OCI-LY3 (cell line): ENCODE measurements at regions not wholly inside any gene's neighbourhood (a gene's known extent, or its start where the extent isn't known, plus 50 kb on each side); places are given as distances from the start of the nearest gene placed in this dataset.

Experiments used
- H2AFZ ChIP-seq: fragments of 200-600, 300-600 bp; shearing (Covaris generic); 2 replicates; pipeline ENCODE4 v1.6.0; 2014; ENCODE audit warnings: antibody characterized with exemption, low read depth, low read length
- H3K27ac ChIP-seq: fragments of 200-600, 300-600 bp; sonication (generic); 2 replicates; pipeline ENCODE4 v1.5.1; 2014; ENCODE audit warnings: mild to moderate bottlenecking, low read length, moderate library complexity, mixed read lengths
- H3K27me3 ChIP-seq: fragments of 200-600, 300-600 bp; sonication (generic); 2 replicates; pipeline ENCODE4 v1.6.1; 2014; ENCODE audit warnings: low read depth, low read length, mixed read lengths
- H3K36me3 ChIP-seq: fragments of 200-600, 300-600 bp; sonication (generic); replicated peaks from 2 replicates; pipeline ENCODE3; 2014; ENCODE audit warnings: low read depth, low read length, mixed read lengths
- H3K4me1 ChIP-seq: fragments of 300-600, 200-600 bp; sonication (generic); 2 replicates; pipeline ENCODE4 v1.6.1; 2014; ENCODE audit warnings: low read length, mixed read lengths
- H3K4me2 ChIP-seq: fragments of 200-600, 300-600 bp; sonication (generic); 2 replicates; pipeline ENCODE4 v1.6.1; 2014; ENCODE audit warnings: low read length, mixed read lengths
- H3K4me3 ChIP-seq: fragments of 300-600, 200-600 bp; sonication (generic); 2 replicates; pipeline ENCODE4 v1.5.1; 2014; ENCODE audit warnings: antibody characterized with exemption, mild to moderate bottlenecking, low read length, moderate library complexity
- H3K79me2 ChIP-seq: fragments of 300-600, 200-600 bp; shearing (Covaris generic); 2 replicates; pipeline ENCODE4 v1.6.1; 2014; ENCODE audit warnings: mild to moderate bottlenecking, low read length, mixed read lengths
- H3K9ac ChIP-seq: fragments of 300-600, 200-600 bp; shearing (Covaris generic); 2 replicates; pipeline ENCODE4 v1.6.0; 2014; ENCODE audit warnings: mild to moderate bottlenecking, low read length, moderate library complexity
- H3K9me3 ChIP-seq: fragments of 200-600, 300-600 bp; shearing (Covaris generic); 2 replicates; pipeline ENCODE4 v1.6.1; 2014; ENCODE audit warnings: low read length, mixed read lengths; ENCODE audit not compliant: insufficient read depth
- H4K20me1 ChIP-seq: fragments of 200-600, 300-600 bp; sonication (generic); 2 replicates; pipeline ENCODE4 v1.6.1; 2016; ENCODE audit warnings: low read length, mixed read lengths; ENCODE audit not compliant: insufficient read depth
- CTCF ChIP-seq: fragments of 200-600, 300-600 bp; sonication (generic); IDR thresholded peaks from 2 replicates; pipeline ENCODE4 v1.5.1; 2014; ENCODE audit warnings: antibody characterized with exemption, low read length, low read depth
- EZH2phosphoT487 ChIP-seq: fragments of 200-600 bp; shearing (Covaris generic); IDR thresholded peaks from 2 replicates; pipeline ENCODE4 v1.6.1; 2018; ENCODE audit warnings: antibody characterized with exemption, mixed run types, low read depth

GRCh38 chr6:90435207-90435899 is 138.7 kb upstream of the BACH2 start:
- Histone ChIP-seq H4K20me1 (no peaks in the 10 kb centered on the region), H3K9me3 (no peaks in the 10 kb centered on the region), H2AFZ (no peak overlapping the region)

GRCh38 chr6:90434094-90434493 is 137.5 kb upstream of the BACH2 start:
- Histone ChIP-seq H4K20me1 (no peaks in the 10 kb centered on the region), H3K27me3 (no peaks in the 10 kb centered on the region), H3K9me3 (peaks cover 8% of the 10 kb centered on the region; the same call in 1 of the 2 replicates), H3K4me3 (no peak overlapping the region), H2AFZ (no peak overlapping the region), H3K79me2 (no peaks in the 10 kb centered on the region), H3K4me2 (no peak overlapping the region), H3K36me3 (no peaks in the 10 kb centered on the region), H3K9ac (no peak overlapping the region), H3K27ac (no peak overlapping the region), H3K4me1 (no peaks in the 10 kb centered on the region)
- TF ChIP-seq EZH2phosphoT487, result no peak
- no peak for TF ChIP-seq CTCF

More at GRCh38 chr6:90435207-90435899, 138.7 kb upstream of the BACH2 start:
- no peak overlapping the region for H3K4me3 ChIP-seq
- no peaks in the 10 kb centered on the region for H3K27me3 ChIP-seq
- H3K79me2 ChIP-seq, result no peaks in the 10 kb centered on the region
- H3K27ac ChIP-seq, result no peak overlapping the region
- TF ChIP-seq CTCF (no peak), EZH2phosphoT487 (no peak)
- H3K9ac ChIP-seq, result no peak overlapping the region
- H3K36me3 ChIP-seq, result no peaks in the 10 kb centered on the region
- H3K4me2 ChIP-seq, result no peak overlapping the region
- no peaks in the 10 kb centered on the region for H3K4me1 ChIP-seq

- no peak overlapping the region for H3K4me3 ChIP-seq
- H3K4me1 ChIP-seq, result no peaks in the 10 kb centered on the region
- peaks cover 8% of the 10 kb centered on the region; the same call in 1 of the 2 replicates for H3K9me3 ChIP-seq
- no peaks in the 10 kb centered on the region for H3K79me2 ChIP-seq
- H3K36me3 ChIP-seq, result no peaks in the 10 kb centered on the region
- no peaks in the 10 kb centered on the region for H4K20me1 ChIP-seq
- no peaks in the 10 kb centered on the region for H3K27me3 ChIP-seq
- H3K4me2 ChIP-seq, result no peak overlapping the region
- TF ChIP-seq EZH2phosphoT487, result no peak
- no peak for TF ChIP-seq CTCF
- no peak overlapping the region for H3K27ac ChIP-seq
- H3K9ac ChIP-seq, result no peak overlapping the region
- H2AFZ ChIP-seq, result no peak overlapping the region
Observed at GRCh38 chr6:90432937-90433336, 136.3 kb upstream of the BACH2 start.

GRCh38 chr6:90432041-90432775 is 135.6 kb upstream of the BACH2 start:
- H2AFZ ChIP-seq, result no peak overlapping the region

More at GRCh38 chr6:90432041-90432775, 135.6 kb upstream of the BACH2 start:
- Histone ChIP-seq H3K4me3 (no peak overlapping the region), H3K4me2 (no peak overlapping the region), H4K20me1 (no peaks in the 10 kb centered on the region), H3K27me3 (no peaks in the 10 kb centered on the region), H3K27ac (no peak overlapping the region), H3K9ac (no peak overlapping the region), H3K79me2 (no peaks in the 10 kb centered on the region), H3K9me3 (peaks cover 8% of the 10 kb centered on the region; the same call in 1 of the 2 replicates), H3K4me1 (no peaks in the 10 kb centered on the region), H3K36me3 (no peaks in the 10 kb centered on the region)
- TF ChIP-seq EZH2phosphoT487 (no peak), CTCF (no peak)
